ENCODE measurements at regions not wholly inside any gene's neighbourhood (a gene's known extent, or its start where the extent isn't known, plus 50 kb on each side); places are given as distances from the start of the nearest gene placed in this dataset.

DNA sequence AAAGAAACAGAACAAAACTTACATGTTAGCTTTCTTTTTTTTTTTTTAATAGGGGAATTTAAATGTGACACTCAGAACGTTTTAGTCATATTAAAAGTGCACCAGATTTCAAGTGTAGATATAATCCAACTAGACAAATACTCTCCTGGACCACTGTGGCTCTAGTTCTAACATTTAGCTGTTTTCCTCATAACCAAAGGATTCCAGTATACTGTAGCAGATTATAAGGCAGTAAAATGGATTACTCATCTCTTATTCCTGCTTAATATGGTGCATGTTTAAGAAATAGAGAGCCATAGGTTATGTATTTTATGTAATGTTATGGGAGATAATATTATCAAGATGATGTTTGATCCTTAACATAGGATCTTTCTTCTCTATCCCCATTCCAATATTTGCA is 1339.5 kb upstream of the AGA start:
- no peak overlapping the region for H2BK5ac ChIP-seq (ENCODE audit: low read length)
- H3K4me2 ChIP-seq (ENCODE audit: low read length) = no peak overlapping the region
- H3K18ac ChIP-seq (ENCODE audit: low read length) = no peak overlapping the region
- H3K4me3 ChIP-seq (ENCODE audit: low read length) = no peak overlapping the region
- H3K79me1 ChIP-seq (ENCODE audit: low read length) = no peaks in the 10 kb centered on the region
- no peak overlapping the region for H4K5ac ChIP-seq (ENCODE audit: low read length)
- H4K8ac ChIP-seq (ENCODE audit: low read depth, low read length) = no peak overlapping the region
- peaks cover 1% of the 10 kb centered on the region for H3K4me1 ChIP-seq (ENCODE audit: control insufficient read depth, low read depth, low read length)
- H3K23ac ChIP-seq (ENCODE audit: low read length) = no peak overlapping the region
- DNase-seq = no peak
- H3K79me2 ChIP-seq (ENCODE audit: control insufficient read depth, insufficient read depth, low read length) = no peaks in the 10 kb centered on the region
- H3K27me3 ChIP-seq (ENCODE audit: insufficient read depth, low read length, poor library complexity) = no peaks in the 10 kb centered on the region
- no peak overlapping the region for H3K56ac ChIP-seq (ENCODE audit: low read length)
- H2BK120ac ChIP-seq (ENCODE audit: low read depth, low read length) = no peak overlapping the region
- no peak overlapping the region for H2AK5ac ChIP-seq (ENCODE audit: low read length)
- no peaks in the 10 kb centered on the region for H3K36me3 ChIP-seq (ENCODE audit: control insufficient read depth, insufficient read depth, low read length)
- H3K4ac ChIP-seq (ENCODE audit: low read depth, low read length) = no peak overlapping the region
- H3K27ac ChIP-seq (ENCODE audit: low read depth, low read length) = no peak overlapping the region
- H3K9ac ChIP-seq (ENCODE audit: low read length) = no peak overlapping the region
- no peak overlapping the region for H2BK15ac ChIP-seq (replicated peaks; ENCODE audit: low read depth)
- WGBS (ENCODE audit: extremely low coverage, insufficient coverage, low lambda C conversion rate) = no CpG with 5 or more reads among the region's 1 CpG

DNA sequence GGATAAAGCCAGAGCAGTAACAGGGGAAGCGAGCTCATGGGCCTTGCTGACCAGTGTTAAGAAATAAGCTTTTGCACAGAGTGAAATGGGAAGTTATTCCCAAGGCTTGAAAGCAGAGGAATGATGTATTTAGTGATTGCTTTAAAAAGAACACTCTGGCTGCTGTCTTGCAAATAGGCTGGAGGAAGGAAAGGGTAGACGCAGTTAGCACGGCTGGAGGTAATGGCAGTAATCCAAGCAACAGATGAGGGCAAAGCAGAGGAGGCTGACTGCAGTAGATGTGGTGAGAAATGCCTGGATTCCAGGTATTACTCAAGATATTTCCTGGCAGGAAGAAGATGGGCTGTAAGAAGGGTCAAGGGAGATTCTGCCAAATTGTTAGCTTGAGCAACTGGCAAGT is 1342.3 kb upstream of the AGA start:
- H3K27me3 ChIP-seq (ENCODE audit: insufficient read depth, low read length, poor library complexity) = no peaks in the 10 kb centered on the region
- H2BK5ac ChIP-seq (ENCODE audit: low read length) = no peak overlapping the region
- no peak overlapping the region for H4K8ac ChIP-seq (ENCODE audit: low read depth, low read length)
- H3K9ac ChIP-seq (ENCODE audit: low read length) = no peak overlapping the region
- H3K4me3 ChIP-seq (ENCODE audit: low read length) = no peak overlapping the region
- H3K4ac ChIP-seq (ENCODE audit: low read depth, low read length) = no peak overlapping the region
- DNase-seq = no peak
- no peak overlapping the region for H3K56ac ChIP-seq (ENCODE audit: low read length)
- no peak overlapping the region for H2BK15ac ChIP-seq (replicated peaks; ENCODE audit: low read depth)
- H3K23ac ChIP-seq (ENCODE audit: low read length) = no peak overlapping the region
- H3K4me2 ChIP-seq (ENCODE audit: low read length) = no peak overlapping the region
- no peak overlapping the region for H2AK5ac ChIP-seq (ENCODE audit: low read length)
- H3K36me3 ChIP-seq (ENCODE audit: control insufficient read depth, insufficient read depth, low read length) = no peaks in the 10 kb centered on the region
- H3K79me1 ChIP-seq (ENCODE audit: low read length) = no peaks in the 10 kb centered on the region
- H2BK120ac ChIP-seq (ENCODE audit: low read depth, low read length) = no peak overlapping the region
- peaks cover 1% of the 10 kb centered on the region for H3K4me1 ChIP-seq (ENCODE audit: control insufficient read depth, low read depth, low read length)
- no peak overlapping the region for H3K18ac ChIP-seq (ENCODE audit: low read length)
- no peak overlapping the region for H4K5ac ChIP-seq (ENCODE audit: low read length)
- H3K27ac ChIP-seq (ENCODE audit: low read depth, low read length) = no peak overlapping the region
- no CpG with 5 or more reads among the region's 3 CpGs for WGBS (ENCODE audit: extremely low coverage, insufficient coverage, low lambda C conversion rate)
- no peaks in the 10 kb centered on the region for H3K79me2 ChIP-seq (ENCODE audit: control insufficient read depth, insufficient read depth, low read length)

DNA sequence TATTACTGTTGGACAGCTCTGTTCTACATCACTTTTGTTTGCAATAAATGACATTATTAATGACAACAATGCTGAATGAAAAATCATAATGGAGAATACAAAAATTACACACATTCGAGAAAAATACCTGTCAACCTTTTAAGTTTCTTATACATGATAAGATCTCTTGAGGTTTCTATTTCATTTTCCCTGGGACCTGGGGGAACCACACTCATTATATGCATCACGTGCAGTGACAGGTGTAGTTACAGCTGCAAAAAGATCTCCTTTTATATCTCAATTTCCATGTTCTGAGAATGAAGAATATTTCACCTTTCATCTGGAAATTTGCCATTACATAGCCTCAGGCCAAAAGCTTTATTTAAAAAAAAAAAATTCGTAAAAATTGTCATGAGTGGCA is 1347.0 kb upstream of the AGA start:
- no peak overlapping the region for H2AK5ac ChIP-seq (ENCODE audit: low read length)
- DNase-seq = no peak
- H4K5ac ChIP-seq (ENCODE audit: low read length) = no peak overlapping the region
- H3K4ac ChIP-seq (ENCODE audit: low read depth, low read length) = no peak overlapping the region
- no peak overlapping the region for H3K18ac ChIP-seq (ENCODE audit: low read length)
- H3K79me1 ChIP-seq (ENCODE audit: low read length) = no peaks in the 10 kb centered on the region
- no peak overlapping the region for H3K56ac ChIP-seq (ENCODE audit: low read length)
- no peak overlapping the region for H2BK15ac ChIP-seq (replicated peaks; ENCODE audit: low read depth)
- H2BK120ac ChIP-seq (ENCODE audit: low read depth, low read length) = no peak overlapping the region
- no peaks in the 10 kb centered on the region for H3K79me2 ChIP-seq (ENCODE audit: control insufficient read depth, insufficient read depth, low read length)
- peaks cover 1% of the 10 kb centered on the region for H3K4me1 ChIP-seq (ENCODE audit: control insufficient read depth, low read depth, low read length)
- H3K4me3 ChIP-seq (ENCODE audit: low read length) = no peak overlapping the region
- H3K36me3 ChIP-seq (ENCODE audit: control insufficient read depth, insufficient read depth, low read length) = no peaks in the 10 kb centered on the region
- no peak overlapping the region for H3K23ac ChIP-seq (ENCODE audit: low read length)
- no peaks in the 10 kb centered on the region for H3K27me3 ChIP-seq (ENCODE audit: insufficient read depth, low read length, poor library complexity)
- no peak overlapping the region for H3K4me2 ChIP-seq (ENCODE audit: low read length)
- H4K8ac ChIP-seq (ENCODE audit: low read depth, low read length) = no peak overlapping the region
- H3K27ac ChIP-seq (ENCODE audit: low read depth, low read length) = no peak overlapping the region
- no peak overlapping the region for H2BK5ac ChIP-seq (ENCODE audit: low read length)
- no CpG with 5 or more reads among the region's 3 CpGs for WGBS (ENCODE audit: extremely low coverage, insufficient coverage, low lambda C conversion rate)
- H3K9ac ChIP-seq (ENCODE audit: low read length) = no peak overlapping the region

DNA sequence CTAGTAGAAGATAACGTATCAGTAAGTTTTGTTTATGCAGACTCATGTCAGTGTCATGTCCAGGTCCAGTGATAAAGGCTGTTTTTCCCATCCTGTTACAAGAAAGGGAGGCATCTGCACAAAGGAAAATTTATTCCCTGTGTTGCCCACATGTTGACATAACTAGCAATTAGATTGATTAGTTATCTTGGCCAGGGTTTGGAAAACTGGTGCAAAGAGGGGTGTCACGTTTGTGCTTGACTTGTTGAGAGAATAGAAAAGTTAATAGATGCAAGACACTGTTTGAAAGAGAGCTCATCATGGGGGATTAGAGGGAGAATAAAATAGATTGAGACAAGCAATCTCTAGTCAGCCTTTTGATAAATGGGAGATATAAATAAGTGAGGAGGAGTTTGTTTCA is 1357.0 kb upstream of the AGA start:
- H3K27ac ChIP-seq (ENCODE audit: low read depth, low read length) = no peak overlapping the region
- H3K4me2 ChIP-seq (ENCODE audit: low read length) = no peak overlapping the region
- H2BK15ac ChIP-seq (replicated peaks; ENCODE audit: low read depth) = no peak overlapping the region
- no peak overlapping the region for H2BK5ac ChIP-seq (ENCODE audit: low read length)
- H3K4ac ChIP-seq (ENCODE audit: low read depth, low read length) = no peak overlapping the region
- no peak overlapping the region for H4K8ac ChIP-seq (ENCODE audit: low read depth, low read length)
- no peak overlapping the region for H3K56ac ChIP-seq (ENCODE audit: low read length)
- no peak overlapping the region for H4K5ac ChIP-seq (ENCODE audit: low read length)
- H2BK120ac ChIP-seq (ENCODE audit: low read depth, low read length) = no peak overlapping the region
- no CpG with 5 or more reads among the region's 2 CpGs for WGBS (ENCODE audit: extremely low coverage, insufficient coverage, low lambda C conversion rate)
- no peaks in the 10 kb centered on the region for H3K79me2 ChIP-seq (ENCODE audit: control insufficient read depth, insufficient read depth, low read length)
- H3K18ac ChIP-seq (ENCODE audit: low read length) = no peak overlapping the region
- no peaks in the 10 kb centered on the region for H3K79me1 ChIP-seq (ENCODE audit: low read length)
- H3K36me3 ChIP-seq (ENCODE audit: control insufficient read depth, insufficient read depth, low read length) = no peaks in the 10 kb centered on the region
- no peaks in the 10 kb centered on the region for H3K4me1 ChIP-seq (ENCODE audit: control insufficient read depth, low read depth, low read length)
- no peak overlapping the region for H3K9ac ChIP-seq (ENCODE audit: low read length)
- H3K23ac ChIP-seq (ENCODE audit: low read length) = no peak overlapping the region
- no peak overlapping the region for H3K4me3 ChIP-seq (ENCODE audit: low read length)
- DNase-seq = no peak
- no peaks in the 10 kb centered on the region for H3K27me3 ChIP-seq (ENCODE audit: insufficient read depth, low read length, poor library complexity)
- H2AK5ac ChIP-seq (ENCODE audit: low read length) = no peak overlapping the region

DNA sequence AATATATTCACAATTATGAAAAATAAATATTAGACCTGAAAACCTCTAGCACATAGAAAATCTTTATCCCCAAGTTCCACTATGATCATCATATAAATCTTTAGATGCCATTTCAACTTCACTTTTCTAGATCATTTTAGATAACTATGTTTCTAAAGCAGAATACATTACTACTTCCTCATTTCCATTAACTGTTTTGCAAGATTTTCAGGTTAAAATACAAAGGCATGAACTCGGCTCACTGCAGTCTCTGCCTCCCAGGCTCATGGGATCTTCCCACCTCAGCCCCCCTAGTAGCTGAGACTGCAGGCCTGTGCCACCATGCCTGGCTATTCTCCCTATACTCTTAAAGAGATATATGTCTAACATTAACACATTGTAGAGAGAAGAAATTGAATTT is 1365.9 kb upstream of the AGA start:
- Histone ChIP-seq H3K4me3 (ENCODE audit: low read length) (no peak overlapping the region), H3K9ac (ENCODE audit: low read length) (no peak overlapping the region), H3K56ac (ENCODE audit: low read length) (no peak overlapping the region), H3K4me2 (ENCODE audit: low read length) (no peak overlapping the region), H2BK15ac (replicated peaks; ENCODE audit: low read depth) (no peak overlapping the region), H3K23ac (ENCODE audit: low read length) (no peak overlapping the region), H2BK120ac (ENCODE audit: low read depth, low read length) (no peak overlapping the region), H3K4ac (ENCODE audit: low read depth, low read length) (no peak overlapping the region), H4K8ac (ENCODE audit: low read depth, low read length) (no peak overlapping the region), H3K79me1 (ENCODE audit: low read length) (no peaks in the 10 kb centered on the region), H3K27ac (ENCODE audit: low read depth, low read length) (no peak overlapping the region), H3K4me1 (ENCODE audit: control insufficient read depth, low read depth, low read length) (no peaks in the 10 kb centered on the region), H4K5ac (ENCODE audit: low read length) (no peak overlapping the region), H2AK5ac (ENCODE audit: low read length) (no peak overlapping the region), H3K18ac (ENCODE audit: low read length) (no peak overlapping the region), H3K36me3 (ENCODE audit: control insufficient read depth, insufficient read depth, low read length) (no peaks in the 10 kb centered on the region), H3K27me3 (ENCODE audit: insufficient read depth, low read length, poor library complexity) (no peaks in the 10 kb centered on the region), H2BK5ac (ENCODE audit: low read length) (no peak overlapping the region), H3K79me2 (ENCODE audit: control insufficient read depth, insufficient read depth, low read length) (no peaks in the 10 kb centered on the region)
- no CpG with 5 or more reads among the region's 1 CpG for WGBS (ENCODE audit: extremely low coverage, insufficient coverage, low lambda C conversion rate)
- no peak for DNase-seq

DNA sequence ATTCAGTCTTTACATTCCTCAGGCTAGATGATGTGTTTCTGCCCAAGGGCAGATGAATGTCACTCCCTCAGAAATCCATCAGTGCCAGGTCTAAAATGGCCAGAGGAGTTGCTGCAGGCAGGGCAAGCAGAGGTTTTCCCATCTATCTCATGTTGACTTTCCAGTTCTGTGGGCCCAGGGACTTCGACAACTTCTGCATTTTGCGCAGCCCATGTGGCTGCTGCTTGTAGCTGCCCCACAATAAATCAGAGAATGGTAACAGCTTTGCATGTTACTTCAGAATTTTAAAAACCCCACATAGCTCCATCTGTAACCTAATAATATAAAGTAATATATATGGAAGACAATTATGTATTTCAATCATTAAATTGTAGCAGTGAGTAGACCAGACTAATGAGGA is 1367.7 kb upstream of the AGA start:
- Histone ChIP-seq H3K56ac (ENCODE audit: low read length) (no peak overlapping the region), H3K27me3 (ENCODE audit: insufficient read depth, low read length, poor library complexity) (no peaks in the 10 kb centered on the region), H3K27ac (ENCODE audit: low read depth, low read length) (no peak overlapping the region), H3K4me3 (ENCODE audit: low read length) (no peak overlapping the region), H3K4ac (ENCODE audit: low read depth, low read length) (no peak overlapping the region), H3K23ac (ENCODE audit: low read length) (no peak overlapping the region), H3K4me1 (ENCODE audit: control insufficient read depth, low read depth, low read length) (no peaks in the 10 kb centered on the region), H3K9ac (ENCODE audit: low read length) (no peak overlapping the region), H4K5ac (ENCODE audit: low read length) (no peak overlapping the region), H3K18ac (ENCODE audit: low read length) (no peak overlapping the region), H2BK15ac (replicated peaks; ENCODE audit: low read depth) (no peak overlapping the region), H3K4me2 (ENCODE audit: low read length) (no peak overlapping the region), H2BK5ac (ENCODE audit: low read length) (no peak overlapping the region), H4K8ac (ENCODE audit: low read depth, low read length) (no peak overlapping the region), H2AK5ac (ENCODE audit: low read length) (no peak overlapping the region), H3K79me1 (ENCODE audit: low read length) (no peaks in the 10 kb centered on the region), H3K36me3 (ENCODE audit: control insufficient read depth, insufficient read depth, low read length) (no peaks in the 10 kb centered on the region), H3K79me2 (ENCODE audit: control insufficient read depth, insufficient read depth, low read length) (no peaks in the 10 kb centered on the region), H2BK120ac (ENCODE audit: low read depth, low read length) (no peak overlapping the region)
- no peak for DNase-seq
- no CpG with 5 or more reads among the region's 2 CpGs for WGBS (ENCODE audit: extremely low coverage, insufficient coverage, low lambda C conversion rate)

Measured in mesendoderm (in vitro differentiated cells).